AG09319 (cell line): ENCODE measurements at regions not wholly inside any gene's neighbourhood (a gene's known extent, or its start where the extent isn't known, plus 50 kb on each side); places are given as distances from the start of the nearest gene placed in this dataset.

Source experiments
- DNase-seq: peaks from one replicate; pipeline ENCODE4 v3.0.0-alpha.2; 2010; ENCODE audit warnings: low read depth; ENCODE audit errors: extremely low read depth
- CTCF ChIP-seq: IDR thresholded peaks from 2 replicates; pipeline ENCODE4 v1.5.1; 2011; ENCODE audit warnings: low read depth, mild to moderate bottlenecking, inconsistent platforms, low read length, moderate library complexity

DNA sequence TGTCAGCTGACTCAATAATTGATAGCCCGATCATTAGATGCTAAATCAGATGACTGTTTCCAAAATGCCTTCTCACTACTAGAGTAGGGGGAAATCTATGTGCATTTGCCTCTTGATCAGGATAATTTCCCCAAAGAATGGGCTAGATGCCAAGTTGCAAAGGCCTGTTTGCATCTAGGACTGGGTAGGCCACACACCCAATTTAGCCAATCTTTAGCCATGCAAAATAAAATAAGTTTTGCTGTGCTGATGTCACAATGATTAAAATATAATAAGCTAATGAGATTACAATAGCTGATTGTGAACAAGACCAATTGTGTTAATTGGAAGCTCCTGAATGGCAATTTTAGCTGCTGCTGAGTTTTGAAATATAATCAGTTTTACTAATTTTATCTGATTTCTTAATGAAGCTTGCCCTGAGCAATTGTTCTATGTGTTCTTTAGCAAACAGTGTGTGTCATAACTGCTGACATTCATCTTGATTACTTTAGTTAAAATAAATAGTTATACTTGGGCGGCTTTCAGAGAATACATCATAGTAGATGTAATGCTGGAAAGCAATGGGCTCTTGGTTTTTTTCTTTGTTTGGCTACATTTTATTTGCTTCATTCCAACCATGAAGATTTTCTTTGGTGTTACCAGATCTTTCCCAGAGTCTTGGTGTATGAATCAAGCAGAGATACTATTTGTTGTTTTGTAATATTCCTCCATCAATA, 973.2 kb upstream of the SLC35B3 start:
- no peak for DNase-seq
- TF ChIP-seq CTCF, result no peak

DNA sequence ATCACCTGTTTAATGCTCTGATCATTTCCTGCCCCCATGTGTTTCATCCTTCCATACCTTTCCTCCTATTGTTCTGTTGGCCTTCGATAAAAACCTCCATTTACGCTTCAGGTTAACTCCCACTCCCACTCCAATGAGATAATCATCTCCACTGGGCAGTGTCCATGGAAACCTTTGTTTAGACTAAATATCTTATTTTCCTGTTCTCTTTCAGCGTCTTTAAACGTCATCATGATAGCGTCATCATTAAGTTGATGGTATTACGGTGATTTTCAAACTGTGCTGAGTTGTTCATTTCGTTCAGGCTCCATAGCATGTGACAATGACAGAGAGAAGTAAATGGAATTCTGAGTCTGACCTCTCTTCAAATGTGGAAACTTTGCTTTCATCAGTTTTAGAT, 970.5 kb upstream of the SLC35B3 start:
- no peak for TF ChIP-seq CTCF
- DNase-seq, result no peak

DNA sequence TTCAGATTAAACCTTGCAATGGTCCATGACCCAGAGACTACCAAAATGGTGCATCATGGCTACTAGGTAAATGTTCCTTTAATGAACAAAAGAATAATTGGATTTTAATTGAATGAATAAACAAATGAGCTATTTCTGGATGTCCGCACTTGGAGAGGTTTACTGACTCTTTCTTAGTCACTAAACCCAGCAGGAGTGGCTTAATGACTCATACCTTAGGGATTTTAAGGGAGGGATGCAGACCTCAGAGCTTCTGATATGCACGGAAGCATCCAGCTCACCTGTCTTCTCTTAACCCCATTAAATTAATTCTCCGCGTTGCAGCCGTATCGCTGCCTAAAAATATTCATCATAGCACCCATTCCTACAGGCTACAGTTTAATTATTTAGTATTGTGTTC, 970.0 kb upstream of the SLC35B3 start:
- no peak for TF ChIP-seq CTCF
- DNase-seq, result no peak

- TF ChIP-seq CTCF, result no peak
- no peak for DNase-seq
Observed at GRCh38 chr6:9404351-9405146, 969.2 kb upstream of the SLC35B3 start.

DNA sequence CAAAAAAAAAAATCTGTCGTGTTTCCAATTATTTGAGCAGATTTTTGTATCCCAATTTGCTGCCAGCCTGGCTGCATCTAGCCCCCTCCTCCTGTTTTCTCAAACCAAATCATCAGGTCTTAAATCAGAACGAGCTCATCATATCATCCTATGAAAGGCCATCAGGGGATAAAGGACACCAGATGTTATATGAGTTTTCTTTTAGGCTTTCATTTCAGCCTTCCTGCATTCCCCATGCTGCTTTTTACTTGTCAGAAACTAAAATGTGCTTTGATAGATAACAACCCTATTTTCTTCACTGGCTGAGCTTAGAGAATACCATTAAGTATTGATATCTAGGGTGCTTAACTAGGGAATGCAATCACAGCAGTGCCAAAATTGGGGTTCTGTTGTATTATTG, 968.4 kb upstream of the SLC35B3 start:
- DNase-seq, result no peak
- no peak for TF ChIP-seq CTCF

DNA sequence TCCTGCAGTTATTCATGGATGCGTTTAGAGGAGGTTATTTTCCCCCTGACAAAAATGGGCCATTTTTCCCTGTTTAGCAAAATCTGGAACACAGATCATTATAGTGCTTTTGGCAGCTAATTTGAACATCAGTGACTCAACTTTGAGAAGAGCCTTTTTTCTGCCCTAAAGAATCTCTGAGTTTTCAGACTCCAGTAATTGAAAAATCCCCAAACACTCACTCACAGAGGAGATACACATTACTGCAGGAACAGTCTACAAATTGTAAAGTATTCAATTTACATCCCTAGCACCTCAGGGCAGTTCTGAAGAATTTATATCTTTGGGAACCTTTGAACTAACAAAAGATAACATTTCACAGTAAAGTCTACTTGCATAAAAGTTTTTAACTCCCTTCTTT, 966.6 kb upstream of the SLC35B3 start:
- TF ChIP-seq CTCF, result no peak
- DNase-seq, result no peak

DNA sequence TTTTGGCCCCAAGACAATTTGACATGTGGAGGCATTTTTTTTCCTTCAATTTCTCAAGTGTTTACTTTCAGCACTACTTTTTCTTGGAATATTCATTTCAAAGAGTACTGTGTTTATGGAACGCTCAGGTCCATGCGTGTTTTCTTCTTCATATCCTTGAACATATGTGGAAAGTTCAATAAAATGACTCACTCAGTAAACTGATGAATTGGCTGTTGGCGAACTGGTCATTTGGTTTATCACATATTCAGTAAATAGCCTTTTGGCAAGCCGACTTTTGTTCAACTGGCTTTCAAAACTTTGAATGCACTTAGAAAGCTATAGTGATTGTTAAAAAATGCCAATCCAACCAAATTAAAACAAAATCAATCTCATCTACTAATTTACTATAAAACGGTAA, 964.6 kb upstream of the SLC35B3 start:
- no peak for TF ChIP-seq CTCF
- DNase-seq, result no peak
